ENCODE measurements at regions not wholly inside any gene's neighbourhood (a gene's known extent, or its start where the extent isn't known, plus 50 kb on each side); places are given as distances from the start of the nearest gene placed in this dataset.

DNA sequence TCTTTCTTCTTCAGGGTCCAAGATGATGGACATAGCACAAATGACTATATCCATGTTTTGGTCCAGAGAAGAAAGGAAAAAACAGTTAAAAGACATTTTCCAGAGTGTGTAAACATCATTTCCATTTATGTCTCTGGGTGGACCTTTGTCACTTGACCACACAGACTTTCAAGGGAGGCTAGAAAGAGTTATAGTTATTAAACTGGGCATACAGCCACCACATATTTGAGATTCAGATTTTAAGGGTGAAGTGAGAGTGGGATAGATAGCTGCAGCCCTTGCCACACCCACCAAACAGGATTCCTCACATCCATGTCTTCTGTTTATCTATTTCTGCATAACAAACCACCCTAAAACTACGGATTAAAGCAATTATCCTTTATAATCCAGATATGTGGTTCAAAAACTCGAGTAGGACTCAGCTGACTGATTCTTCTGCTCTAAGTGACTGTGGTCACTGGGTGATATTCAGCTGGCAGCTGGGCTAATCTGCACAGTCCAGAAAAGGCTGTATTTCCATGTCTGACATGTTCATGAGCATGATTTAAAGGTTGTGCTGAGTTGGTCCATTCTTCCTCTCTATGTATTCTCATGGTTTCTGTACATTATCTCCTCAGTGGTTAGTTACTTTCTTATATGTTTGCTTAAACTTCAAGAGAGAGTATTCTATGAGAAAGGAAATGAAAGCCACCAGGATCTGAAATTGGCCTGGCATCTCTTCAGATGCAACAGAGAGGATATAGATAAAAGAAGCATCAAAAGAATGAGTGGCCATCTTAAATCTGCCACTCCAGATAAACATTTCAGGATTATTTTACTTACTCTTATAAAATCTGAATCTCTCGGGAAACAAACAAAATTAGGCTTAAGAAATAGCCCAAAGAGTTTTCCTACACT, 459.8 kb upstream of the CTSO start:
- ATAC-seq (no peak), DNase-seq (no peak)
- Mint-ChIP-seq H3K27me3 (no peaks in the 10 kb centered on the region), H3K4me1 (ENCODE audit: low read depth) (no peaks in the 10 kb centered on the region), H3K27ac (no peak overlapping the region), H3K4me3 (no peak overlapping the region), H3K9me3 (peaks cover 7% of the 10 kb centered on the region), H3K36me3 (ENCODE audit: low read depth) (no peaks in the 10 kb centered on the region)
- ChIA-PET POLR2A (no interaction called here), CTCF (no interaction called here)
- TF ChIP-seq, protein P1, sequence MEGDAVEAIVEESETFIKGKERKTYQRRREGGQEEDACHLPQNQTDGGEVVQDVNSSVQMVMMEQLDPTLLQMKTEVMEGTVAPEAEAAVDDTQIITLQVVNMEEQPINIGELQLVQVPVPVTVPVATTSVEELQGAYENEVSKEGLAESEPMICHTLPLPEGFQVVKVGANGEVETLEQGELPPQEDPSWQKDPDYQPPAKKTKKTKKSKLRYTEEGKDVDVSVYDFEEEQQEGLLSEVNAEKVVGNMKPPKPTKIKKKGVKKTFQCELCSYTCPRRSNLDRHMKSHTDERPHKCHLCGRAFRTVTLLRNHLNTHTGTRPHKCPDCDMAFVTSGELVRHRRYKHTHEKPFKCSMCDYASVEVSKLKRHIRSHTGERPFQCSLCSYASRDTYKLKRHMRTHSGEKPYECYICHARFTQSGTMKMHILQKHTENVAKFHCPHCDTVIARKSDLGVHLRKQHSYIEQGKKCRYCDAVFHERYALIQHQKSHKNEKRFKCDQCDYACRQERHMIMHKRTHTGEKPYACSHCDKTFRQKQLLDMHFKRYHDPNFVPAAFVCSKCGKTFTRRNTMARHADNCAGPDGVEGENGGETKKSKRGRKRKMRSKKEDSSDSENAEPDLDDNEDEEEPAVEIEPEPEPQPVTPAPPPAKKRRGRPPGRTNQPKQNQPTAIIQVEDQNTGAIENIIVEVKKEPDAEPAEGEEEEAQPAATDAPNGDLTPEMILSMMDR (IDR thresholded peaks at IDR 0.05): no peak
- intact Hi-C loops (cut with micrococcal nuclease): no loop called here

DNA sequence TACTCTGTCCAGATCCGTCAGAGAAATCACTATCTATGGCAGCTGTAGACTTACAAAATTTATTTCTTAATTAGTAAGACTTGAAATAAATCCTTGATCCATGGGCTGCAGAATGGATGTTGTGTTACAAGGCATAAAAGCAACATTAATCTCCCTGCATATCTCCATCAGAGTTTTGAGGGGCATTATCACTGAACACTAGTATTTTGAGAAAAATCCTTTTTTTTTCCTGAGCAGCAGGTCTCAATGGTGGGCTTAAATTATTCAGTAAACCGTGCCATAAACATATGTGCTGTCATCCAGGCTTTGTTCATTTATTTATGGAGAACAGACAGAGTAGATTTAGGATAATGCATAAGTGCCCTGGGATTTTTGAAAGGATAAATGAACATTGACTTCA, 457.9 kb upstream of the CTSO start:
- H3K36me3 Mint-ChIP-seq (ENCODE audit: low read depth): no peaks in the 10 kb centered on the region
- ChIA-PET POLR2A (no interaction called here), CTCF (no interaction called here)
- TF ChIP-seq, protein P1 (IDR thresholded peaks at IDR 0.05): no peak
- H3K4me1 Mint-ChIP-seq (ENCODE audit: low read depth): no peaks in the 10 kb centered on the region
- H3K4me3 Mint-ChIP-seq: no peak overlapping the region
- H3K27ac Mint-ChIP-seq: no peak overlapping the region
- intact Hi-C loops (cut with micrococcal nuclease): no loop called here
- H3K9me3 Mint-ChIP-seq: peaks cover 8% of the 10 kb centered on the region
- no peak for DNase-seq
- H3K27me3 Mint-ChIP-seq: no peaks in the 10 kb centered on the region
- ATAC-seq: no peak

DNA sequence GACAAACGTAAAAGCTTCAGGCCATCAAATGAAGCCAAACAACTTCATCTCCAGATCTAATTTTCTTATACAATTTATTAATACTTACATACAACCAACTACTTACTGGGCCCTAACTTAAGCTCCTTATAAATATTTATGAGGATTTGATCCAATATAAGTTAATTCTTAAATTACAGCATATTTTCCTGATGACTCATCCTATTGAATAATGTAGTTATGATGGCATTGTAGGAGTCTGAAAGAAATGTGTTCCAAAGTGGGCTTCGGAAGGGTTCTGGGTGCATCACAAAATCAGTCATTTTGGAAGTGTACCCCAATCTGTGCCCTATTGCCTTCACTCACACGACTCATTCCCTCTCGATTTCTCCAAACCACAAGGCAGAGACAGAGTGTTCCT, 455.1 kb upstream of the CTSO start:
- no peak overlapping the region for H3K4me3 Mint-ChIP-seq
- intact Hi-C loops (cut with micrococcal nuclease): no loop called here
- ChIA-PET POLR2A (no interaction called here), CTCF (no interaction called here)
- DNase-seq (no peak), ATAC-seq (no peak)
- H3K27me3 Mint-ChIP-seq: no peaks in the 10 kb centered on the region
- H3K36me3 Mint-ChIP-seq (ENCODE audit: low read depth): no peaks in the 10 kb centered on the region
- no peak overlapping the region for H3K27ac Mint-ChIP-seq
- TF ChIP-seq, protein P1 (IDR thresholded peaks at IDR 0.05): no peak
- no peaks in the 10 kb centered on the region for H3K4me1 Mint-ChIP-seq (ENCODE audit: low read depth)
- peaks cover 11% of the 10 kb centered on the region for H3K9me3 Mint-ChIP-seq

DNA sequence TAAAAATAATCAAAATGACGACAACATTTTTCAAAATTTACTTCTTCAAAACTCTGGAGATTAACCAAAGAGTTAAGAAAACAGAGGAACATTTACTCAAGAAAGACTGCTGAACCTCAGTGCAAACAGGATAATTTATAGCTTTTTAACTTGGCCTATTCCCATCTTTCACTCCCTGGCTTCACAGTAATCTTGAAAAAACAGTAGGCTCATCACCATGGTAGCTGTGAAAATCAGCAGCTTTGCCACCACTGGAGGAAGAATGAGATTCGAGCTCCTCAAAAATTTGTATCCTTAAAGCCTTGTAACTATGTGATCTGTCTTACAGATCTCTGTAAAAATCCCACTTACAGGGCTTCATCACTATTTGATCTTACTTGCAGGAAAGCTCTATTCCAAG, 447.7 kb upstream of the CTSO start:
- POLR2A ChIA-PET: no interaction called here
- no peaks in the 10 kb centered on the region for H3K36me3 Mint-ChIP-seq (ENCODE audit: low read depth)
- DNase-seq: no peak
- H3K4me3 Mint-ChIP-seq: no peak overlapping the region
- no peaks in the 10 kb centered on the region for H3K4me1 Mint-ChIP-seq (ENCODE audit: low read depth)
- H3K27ac Mint-ChIP-seq: no peak overlapping the region
- no peaks in the 10 kb centered on the region for H3K27me3 Mint-ChIP-seq
- CTCF ChIA-PET: no interaction called here
- H3K9me3 Mint-ChIP-seq: peaks cover 7% of the 10 kb centered on the region
- intact Hi-C loops (cut with micrococcal nuclease): no loop called here
- ATAC-seq: no peak
- TF ChIP-seq, protein P1 (IDR thresholded peaks at IDR 0.05): no peak

DNA sequence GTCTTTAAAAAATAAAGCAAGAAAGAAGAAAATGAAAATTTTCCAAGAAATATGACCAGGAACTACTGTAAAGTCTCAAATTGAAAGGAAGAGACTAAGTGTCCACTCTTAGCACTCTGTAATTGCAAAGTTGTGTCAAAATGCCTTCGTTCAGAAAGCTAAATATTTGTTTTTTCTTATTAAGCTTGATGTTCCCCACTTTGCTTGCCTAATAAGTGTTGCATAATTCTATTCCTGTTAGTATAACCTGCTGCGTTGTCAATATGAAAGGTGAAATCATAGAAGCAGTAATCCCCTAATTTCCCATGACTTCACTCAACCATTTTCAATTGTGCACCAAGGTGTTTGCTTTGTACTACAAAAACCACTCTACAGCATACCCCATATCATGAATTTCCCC, 442.9 kb upstream of the CTSO start:
- Mint-ChIP-seq H3K27ac (no peak overlapping the region), H3K4me3 (no peak overlapping the region), H3K4me1 (ENCODE audit: low read depth) (no peaks in the 10 kb centered on the region), H3K9me3 (no peaks in the 10 kb centered on the region), H3K27me3 (no peaks in the 10 kb centered on the region), H3K36me3 (ENCODE audit: low read depth) (no peaks in the 10 kb centered on the region)
- DNase-seq (no peak), ATAC-seq (no peak)
- intact Hi-C loops (cut with micrococcal nuclease): no loop called here
- ChIA-PET POLR2A (no interaction called here), CTCF (no interaction called here)
- TF ChIP-seq, protein P1 (IDR thresholded peaks at IDR 0.05): no peak

Measured in activated CD8-positive, alpha-beta T cell treated with anti-CD3 and anti-CD28 coated beads for 36 hours (primary cell).